Left renal pelvis (tissue), 4 donors: ENCODE measurements at regions not wholly inside any gene's neighbourhood (a gene's known extent, or its start where the extent isn't known, plus 50 kb on each side); places are given as distances from the start of the nearest gene placed in this dataset.

Source experiments
- DNase-seq, 4 donors: peaks; one replicate each; pipeline ENCODE4 v3.0.0-alpha.2; 2013; ENCODE audit warnings: low read depth in 4 of 4, low spot score in 3 of 4

DNA sequence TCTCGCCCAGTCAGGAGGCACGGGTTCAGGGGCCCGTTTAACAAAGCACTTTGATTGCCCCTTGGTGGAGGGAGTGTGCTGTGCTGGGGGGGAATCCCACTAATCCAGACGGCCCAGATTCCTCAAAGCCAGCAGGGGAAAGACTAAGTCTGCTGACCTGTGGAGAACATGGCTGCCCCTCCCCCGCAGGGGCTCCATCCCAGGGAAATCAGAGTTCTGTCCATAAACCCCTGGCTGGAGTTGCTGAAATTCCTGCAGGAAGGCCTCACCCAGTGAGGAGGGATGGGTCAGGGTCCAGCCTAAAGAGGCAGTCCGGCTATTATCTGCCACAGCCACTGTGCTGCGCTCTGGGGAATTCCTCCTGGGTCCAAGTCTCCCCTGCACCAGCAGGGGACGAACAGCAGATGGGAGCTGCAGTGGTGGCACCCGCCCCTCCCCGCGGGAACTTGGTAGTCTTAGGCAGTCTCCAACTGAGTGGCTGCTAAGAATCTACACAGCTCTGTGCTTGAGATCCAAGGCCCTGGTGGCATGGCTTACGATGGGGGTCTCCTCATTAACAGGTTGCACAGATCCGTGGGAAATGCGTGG, 174.0 kb upstream of the DAB2 start:
- DNase-seq: no peak

DNA sequence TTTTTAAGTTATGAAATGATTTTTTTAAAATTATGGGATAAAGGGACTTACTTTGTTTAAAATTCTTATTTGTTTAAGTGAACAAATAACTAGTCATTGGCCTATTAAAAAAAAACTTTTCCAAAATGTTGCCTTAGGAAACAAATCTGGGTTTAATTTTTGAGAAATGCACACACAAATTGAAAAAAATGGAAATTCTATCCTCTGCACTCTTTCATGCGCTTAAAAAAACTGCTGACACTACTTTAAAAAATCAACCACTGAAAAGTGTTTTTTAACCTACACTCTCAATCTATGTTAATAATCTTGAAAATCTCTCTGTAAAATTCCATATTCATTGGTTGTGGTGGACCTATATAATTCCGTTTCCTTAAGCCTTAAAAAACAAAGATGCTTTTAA, 163.4 kb upstream of the DAB2 start:
- DNase-seq: no peak

DNA sequence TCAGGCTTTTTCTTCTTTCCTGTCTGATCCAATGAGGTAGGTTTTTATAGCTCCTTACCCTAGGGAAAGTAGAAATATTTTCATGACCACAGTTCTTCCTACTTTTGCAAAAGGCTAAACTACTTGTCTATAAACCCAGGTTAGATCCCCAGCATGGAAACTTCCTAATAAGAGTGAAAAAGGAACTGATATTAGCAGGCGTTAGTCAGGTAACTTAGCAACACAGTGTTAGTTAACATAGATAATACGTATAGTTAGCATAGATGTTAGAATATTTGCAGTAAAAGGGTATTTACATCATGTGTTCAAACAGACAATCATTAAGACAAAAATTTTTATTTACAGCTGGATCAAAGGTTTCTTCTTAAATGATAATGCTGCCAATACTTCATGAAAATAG, 162.9 kb upstream of the DAB2 start:
- no peak for DNase-seq

DNA sequence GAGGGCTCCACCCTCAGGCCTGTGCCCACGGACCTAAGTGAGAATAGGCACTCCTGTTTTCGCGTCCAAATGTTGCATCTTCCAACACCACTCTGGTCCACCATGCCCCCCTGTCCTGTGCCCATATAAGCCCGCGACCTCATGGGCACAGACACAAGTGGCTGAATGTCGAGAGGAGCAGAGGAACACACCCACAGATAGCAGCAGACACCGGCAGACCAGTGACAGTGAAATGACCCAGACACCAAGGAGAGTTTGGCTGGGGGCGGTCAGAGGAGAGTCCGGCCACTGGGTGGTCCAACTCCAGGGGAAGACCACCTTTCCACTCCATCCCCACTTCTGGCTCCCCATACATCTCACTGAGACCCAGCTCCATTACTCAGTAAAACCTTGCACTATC, 161.4 kb upstream of the DAB2 start:
- DNase-seq: no peak

DNA sequence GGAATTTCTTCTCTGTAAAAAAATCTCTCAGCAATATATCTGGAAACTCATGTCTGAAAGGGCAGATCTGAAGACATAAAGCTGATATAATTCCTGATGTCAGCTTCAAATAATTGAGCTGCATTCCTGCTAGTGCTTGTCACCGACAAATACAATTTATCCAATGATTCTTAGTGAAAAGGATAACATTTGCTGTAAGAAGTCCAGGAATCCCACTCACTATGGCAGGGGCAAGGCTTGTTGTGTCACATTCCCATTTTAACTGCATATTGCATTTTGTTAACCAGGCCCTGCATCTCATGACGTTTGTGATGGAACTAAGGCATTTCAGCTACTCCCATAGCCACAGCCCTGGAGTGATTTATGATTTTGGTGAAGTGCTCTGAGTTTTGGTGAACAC, 160.1 kb upstream of the DAB2 start:
- DNase-seq: no peak

DNA sequence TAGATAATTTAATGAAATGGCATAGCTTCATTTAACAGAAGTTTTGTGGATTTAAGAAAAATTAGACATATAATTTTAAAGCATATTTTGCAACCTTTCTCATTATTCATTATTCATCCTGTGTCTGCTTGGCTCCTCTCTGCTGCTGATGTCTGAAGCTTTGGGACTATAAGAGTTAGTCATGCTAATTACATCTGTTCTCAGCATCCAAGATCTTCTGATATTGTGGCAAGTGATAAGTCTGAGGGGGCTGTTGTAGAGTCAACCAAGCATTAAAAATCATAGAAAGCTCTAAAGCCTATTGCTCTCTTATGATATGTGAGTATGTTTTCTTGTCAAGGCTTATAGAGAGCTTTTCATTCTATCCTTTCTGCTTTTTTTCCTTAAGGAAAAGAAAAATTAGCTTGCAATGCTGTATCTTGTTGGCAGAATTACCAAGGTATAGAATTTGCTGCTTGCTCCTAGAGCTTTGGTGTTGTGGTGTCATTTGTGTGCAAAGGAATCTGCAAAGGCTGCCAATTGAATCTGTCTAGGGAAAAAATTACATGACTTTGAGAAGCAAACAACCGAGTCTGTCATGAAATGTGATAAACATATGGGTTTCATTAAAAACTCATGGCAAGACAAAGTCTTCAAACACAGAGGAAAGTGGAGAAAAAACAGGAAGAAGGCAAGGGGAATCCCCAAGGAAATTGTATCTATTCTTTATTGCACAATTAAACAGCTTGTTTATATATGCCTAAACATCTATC, 156.1 kb upstream of the DAB2 start:
- DNase-seq: no peak

DNA sequence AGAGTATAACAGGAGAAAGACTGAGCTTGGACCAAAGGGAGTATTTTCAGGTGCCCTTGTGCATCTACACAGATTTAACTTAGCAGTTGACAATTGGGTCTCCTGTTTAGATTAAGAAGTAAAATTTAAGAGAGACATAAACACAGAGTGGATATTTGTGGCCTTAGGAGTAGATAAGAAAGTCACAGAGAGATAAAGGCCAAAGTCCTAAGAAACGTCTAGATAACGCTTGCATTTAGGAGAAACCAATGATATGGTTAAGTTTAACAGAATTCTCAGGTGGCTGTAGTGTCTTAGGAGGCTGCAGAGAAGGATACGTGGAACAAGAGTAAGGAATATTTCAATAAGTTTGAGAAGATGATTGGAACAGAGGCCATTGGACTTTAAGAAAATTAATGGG, 155.0 kb upstream of the DAB2 start:
- no peak for DNase-seq

DNA sequence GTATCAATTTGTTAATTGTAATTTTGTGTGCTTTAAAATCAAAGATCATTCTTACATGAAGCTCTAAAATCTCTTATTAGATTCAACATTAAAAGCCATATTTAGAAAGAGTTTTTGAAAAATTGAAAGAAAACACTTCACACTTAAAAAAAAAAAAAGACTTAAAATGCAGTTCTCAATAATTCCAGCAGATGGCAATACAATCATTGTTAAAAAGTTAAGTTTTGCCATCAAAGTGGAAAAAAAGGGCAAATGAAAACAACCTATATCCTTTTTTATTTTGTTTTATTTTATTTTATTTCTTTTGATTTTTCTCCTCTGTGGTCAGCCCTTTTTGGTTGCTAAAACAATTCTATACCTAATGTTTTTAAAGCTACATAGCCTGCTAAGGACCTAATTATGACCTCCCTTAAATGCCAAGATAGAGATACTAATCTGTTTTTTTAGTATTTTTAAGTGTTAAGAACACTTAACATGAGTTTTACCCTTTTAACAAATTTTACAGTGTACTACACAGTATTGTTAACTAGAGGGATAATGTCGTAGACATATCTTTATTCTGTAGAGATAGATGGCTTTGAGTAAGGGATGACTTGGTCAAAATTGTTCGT, 154.2 kb upstream of the DAB2 start:
- no peak for DNase-seq

DNA sequence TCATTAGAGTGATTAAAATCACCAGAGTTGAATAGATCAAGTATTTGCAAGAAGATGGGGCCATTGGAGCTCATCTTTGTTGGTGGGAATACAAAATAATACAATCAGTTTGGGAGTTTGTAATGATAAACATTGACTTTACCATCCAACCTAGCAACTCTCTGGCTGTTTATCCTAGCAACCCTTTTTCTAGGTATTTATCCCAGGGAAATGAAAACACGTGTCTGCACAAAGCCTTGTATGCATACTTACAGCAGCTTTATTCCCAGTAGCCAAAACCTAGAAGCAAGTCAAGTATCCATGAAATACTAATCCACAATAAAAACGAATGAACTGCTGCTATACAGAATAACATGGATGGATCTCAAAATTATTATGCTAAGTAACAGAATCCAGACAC, 152.7 kb upstream of the DAB2 start:
- no peak for DNase-seq

DNA sequence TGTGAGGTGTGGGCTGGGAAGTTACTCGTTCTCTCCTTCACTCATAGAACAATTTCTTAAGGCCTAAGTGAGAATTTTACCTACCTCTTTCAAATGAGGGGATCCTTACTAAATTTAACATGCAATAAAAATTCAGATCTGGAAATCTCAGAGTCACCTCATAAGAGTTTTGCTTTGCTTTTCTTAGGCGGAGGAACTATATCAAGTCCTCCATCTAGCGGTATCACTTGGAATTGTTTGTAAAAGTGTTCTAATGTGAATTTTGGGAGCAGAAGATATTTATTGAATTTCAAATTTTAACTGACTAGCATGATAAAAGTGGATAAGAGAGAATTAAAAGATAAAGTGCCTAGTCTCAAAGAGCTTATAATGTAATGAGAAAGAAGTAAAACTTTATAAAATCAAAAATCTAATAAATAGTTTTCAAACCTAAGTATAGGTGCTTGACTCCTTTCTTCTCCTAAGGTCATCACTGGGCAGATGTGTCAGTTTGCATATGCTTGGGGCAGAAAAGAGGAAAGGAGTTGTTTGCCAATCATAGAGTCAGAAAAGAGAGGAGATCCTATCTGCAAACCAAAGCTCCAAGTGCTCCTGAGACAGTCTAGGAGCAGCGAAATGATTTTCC, 145.7 kb upstream of the DAB2 start:
- peak in 1 of 4 donors; percentile 26 for DNase-seq

DNA sequence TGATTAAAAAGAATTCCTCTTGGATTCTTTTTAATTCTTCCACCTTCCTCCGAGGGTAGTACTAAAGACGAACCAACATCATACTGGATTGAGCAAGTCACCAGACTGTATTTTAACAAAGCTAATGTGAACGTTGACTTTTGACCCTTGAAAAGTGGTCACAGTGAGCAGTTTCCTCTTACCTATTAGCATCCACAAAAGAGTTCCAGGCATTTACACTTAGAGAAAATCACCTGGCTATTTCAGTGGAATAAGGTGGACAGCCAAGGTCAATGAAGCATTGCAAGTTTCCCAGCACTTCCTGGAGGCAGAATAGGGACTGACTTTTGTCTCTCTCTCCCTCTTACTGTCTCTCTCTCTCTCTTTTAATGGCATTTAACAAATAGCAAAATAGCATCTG, 145.1 kb upstream of the DAB2 start:
- peak in 3 of 4 donors; percentile 27 to 43 (median 29) for DNase-seq

DNA sequence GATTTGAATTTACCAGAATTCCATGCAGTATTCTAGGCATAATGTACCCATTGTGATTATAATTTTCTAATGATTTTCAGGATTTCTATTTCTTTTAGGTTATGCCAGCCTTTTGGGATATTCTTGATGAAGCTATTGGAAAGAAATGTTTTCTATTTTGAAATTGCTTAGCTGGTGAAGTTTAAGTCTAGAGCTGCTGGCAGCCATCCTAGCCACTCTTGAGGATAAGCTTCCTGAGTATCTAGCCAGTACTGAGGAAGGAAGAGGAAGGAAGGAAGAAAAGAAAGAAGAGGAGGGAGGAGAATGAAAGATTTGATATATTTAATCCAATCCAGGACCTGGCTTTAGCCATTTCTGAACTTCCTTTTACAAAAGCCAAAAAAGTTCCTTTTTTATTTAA, 142.1 kb upstream of the DAB2 start:
- no peak for DNase-seq

DNA sequence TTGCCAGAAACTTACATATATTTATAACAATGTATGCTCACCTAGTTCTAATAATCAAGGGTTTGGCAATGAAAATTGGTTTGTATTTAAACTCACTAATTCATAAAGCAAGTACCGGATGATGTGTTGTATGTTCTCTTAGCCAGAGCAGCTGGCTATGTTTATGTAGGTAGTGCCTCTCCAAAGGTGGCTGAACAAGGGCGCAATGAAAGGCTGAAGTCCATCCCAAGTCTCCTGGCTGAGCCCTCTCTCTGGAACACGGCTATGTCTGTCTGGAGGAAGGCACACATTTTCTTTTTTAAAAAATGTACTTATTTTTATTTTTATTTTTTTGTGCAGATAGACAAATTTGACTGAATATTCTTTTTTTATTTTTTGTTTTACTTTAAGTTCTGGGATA, 141.2 kb upstream of the DAB2 start:
- DNase-seq: no peak

DNA sequence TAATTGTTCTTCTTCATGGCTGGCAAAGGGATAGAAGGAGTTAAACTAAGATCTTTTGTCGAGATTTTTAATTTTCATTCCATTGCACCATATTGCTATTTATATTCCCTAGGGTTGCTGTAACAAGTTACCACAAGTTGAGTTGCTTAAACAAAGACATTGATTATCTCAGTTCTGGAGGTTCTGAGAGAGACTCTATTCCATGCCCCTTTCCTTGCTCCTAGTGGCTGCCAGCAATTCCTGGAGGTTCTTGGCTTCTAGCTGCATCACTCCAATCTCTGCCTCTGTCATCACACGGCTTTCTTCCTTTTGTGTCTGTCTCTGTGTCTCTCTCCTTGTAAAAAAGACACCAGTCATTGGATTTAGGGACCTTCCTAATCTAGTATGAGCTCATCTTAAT, 136.6 kb upstream of the DAB2 start:
- no peak for DNase-seq

DNA sequence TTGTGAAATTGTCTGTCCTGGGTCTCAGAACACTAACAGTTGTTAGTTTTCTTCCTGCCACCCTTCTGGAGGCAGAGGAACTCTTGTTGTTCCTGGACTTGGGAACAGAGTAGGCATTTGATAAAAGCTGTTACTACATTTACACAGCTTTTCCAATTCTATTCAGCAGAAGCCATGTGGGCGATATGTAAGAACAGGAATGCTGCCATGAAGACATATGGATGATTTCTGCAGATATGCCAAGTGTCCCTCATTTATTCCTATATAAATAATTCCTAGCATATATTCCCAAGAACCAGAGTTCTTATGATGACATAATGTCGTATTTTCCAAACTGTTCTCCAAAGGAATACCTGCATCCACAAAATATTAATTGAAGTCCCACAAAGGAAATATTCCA, 135.9 kb upstream of the DAB2 start:
- DNase-seq: no peak

DNA sequence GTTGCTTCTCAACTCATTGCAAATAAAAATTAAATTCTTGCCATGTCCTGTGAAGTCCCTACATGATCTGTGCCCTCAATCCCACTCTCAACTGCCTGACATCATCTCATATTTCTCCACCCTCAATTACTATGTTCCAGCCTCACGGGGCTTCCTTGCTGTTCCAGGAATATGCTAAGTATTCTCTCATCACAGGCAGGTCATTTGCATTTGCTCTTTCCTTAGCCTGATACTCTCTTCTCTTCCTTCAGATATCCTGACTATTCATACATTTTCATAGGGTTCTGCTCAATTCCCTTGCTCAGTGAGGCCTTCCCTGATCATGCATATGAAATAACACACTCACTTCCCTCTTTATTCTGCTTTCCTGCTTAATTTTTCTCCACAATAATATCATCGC, 135.1 kb upstream of the DAB2 start:
- no peak for DNase-seq

DNA sequence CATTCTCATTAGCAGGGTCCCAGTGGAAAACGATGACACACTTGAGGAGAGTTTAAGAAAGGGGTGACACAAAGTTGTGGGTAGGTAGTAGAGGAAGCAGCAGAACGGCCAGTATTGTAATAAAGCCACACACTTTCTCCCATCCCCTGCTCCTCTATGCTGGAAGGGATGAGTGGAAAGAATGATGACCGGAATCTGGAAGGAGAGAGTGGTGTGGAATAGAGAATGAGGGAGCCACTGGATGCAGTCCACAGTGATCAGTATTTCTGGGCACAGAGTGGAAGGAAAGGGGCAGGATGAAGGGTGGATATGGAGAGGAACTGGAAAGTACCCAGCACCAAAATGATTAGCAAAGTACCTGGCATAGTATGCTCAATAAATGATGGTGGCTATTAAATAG, 133.8 kb upstream of the DAB2 start:
- no peak for DNase-seq

DNA sequence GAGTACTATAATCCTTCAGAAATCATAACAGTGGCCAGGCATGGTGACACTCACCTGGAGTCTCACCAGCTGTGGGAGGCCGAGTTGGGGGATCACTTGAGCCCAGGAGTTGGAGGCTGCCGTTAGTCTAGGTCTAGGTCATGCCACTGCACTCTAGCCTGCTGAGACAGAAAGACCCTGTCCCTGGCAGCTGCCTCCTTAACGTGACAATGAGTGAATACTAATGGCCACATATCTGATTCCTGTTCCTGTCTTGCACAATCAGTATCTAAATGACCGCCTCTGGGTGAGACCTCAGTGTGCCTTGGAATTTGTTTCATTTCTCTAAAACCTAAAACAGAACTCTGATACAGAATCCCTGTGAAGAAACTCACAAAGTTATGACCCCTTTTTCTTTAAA, 131.0 kb upstream of the DAB2 start:
- no peak for DNase-seq

DNA sequence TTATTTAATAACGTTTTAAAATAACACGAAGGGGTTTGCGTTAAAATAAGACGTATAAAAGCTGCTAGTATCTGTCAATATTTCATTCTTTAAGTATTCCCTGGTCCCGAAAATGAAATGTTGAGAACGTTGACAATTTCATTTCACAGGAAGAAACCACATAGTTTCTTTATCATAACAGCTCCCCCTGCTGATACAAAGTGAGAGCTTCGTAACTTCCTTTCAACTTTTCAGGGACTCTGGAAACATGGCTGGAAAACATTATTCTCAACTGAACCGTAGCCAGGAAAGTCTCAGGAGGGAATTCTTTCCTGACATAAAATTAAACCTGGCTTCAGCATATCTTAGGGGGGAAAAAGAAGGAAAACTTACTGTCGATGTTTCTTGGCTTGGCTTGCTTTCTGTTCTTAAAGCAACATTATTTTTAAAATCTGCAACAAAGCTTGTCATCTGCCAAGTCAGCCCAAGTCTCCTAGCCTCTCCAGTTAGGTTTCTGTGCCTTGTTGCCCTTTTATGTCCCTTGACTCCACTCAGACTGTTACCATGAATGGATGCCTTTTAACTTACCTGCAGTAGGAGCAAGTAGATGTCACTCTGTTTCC, 122.9 kb upstream of the DAB2 start:
- DNase-seq: peak; percentile 60 to 75 (median 68)

DNA sequence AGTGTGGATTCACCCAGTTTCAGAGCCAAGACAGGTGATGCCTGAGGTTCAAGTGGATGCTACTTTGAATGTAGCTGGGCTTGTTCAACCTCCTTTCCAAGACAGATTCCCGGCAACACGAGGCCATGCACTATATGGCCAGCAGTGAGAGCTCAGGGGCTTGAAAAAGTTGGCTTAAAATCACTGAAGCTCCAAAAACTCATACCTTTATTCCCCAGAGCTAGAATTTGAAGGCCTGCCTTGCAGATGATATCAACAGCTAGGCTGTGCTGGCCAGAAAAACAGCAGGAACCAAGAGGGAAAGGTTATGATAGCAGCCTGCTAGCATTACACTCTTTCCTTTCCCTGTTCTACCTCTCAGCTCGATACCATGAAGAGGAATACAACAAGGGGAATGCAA, 120.2 kb upstream of the DAB2 start:
- DNase-seq: no peak

DNA sequence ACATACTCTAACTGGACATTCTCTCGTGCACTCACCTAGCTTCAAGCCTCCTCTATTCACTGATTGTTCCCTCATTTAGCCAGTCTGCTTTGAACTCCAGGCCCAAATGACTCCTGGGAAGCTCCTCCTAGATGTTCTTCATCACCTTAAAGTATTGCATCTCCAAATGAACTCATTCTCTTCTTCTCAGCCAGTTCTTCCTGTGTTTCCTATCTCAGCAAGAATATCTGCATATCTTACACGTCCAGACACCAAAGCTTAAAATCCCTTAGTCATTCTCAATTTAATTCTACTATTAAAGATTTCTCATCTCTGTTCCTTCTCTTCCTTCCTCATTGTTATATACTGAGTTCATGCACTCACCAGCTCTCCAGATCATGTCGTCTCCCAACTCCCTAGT, 118.6 kb upstream of the DAB2 start:
- DNase-seq: no peak
